ENCODE measurements at regions not wholly inside any gene's neighbourhood (a gene's known extent, or its start where the extent isn't known, plus 50 kb on each side); places are given as distances from the start of the nearest gene placed in this dataset.

GRCh38 chr12:28966046-28966780 lies 182.9 kb upstream of the FAR2 start:
- no peak for TF ChIP-seq RAD21 (IDR thresholded peaks at IDR 0.05; ENCODE audit: low read depth)
- TF ChIP-seq EP300 (IDR thresholded peaks at IDR 0.05; ENCODE audit: borderline replicate concordance), result no peak
- TF ChIP-seq TAF1 (IDR thresholded peaks at IDR 0.05; ENCODE audit: low read depth), result no peak

All from Ishikawa (cell line).